ENCODE measurements at regions not wholly inside any gene's neighbourhood (a gene's known extent, or its start where the extent isn't known, plus 50 kb on each side); places are given as distances from the start of the nearest gene placed in this dataset.

GRCh38 chr21:39111931-39112550, 71.2 kb downstream of the PSMG1 start:
- Mint-ChIP-seq H3K27ac (no peak overlapping the region), H3K4me3 (no peak overlapping the region), H3K4me1 (peaks cover 9 to 10% of the 10 kb centered on the region in 2 experiments), H3K36me3 (ENCODE audit: insufficient read depth in 1 of 3, low read depth in 3 of 3) (no peaks in the 10 kb centered on the region; a peak in 1 of 7 replicates), H3K9me3 (no peaks in the 10 kb centered on the region; a peak in 1 of 5 replicates), H3K27me3 (ENCODE audit: low read depth) (peaks cover 3% of the 10 kb centered on the region; the same call in 1 of the 2 replicates)
- no peak overlapping the region for H2BK12ac ChIP-seq (ENCODE audit: insufficient read length, low read depth, low read length)
- H2BK120ac ChIP-seq (ENCODE audit: low read depth, low read length, poor library complexity, severe bottlenecking): no peak overlapping the region
- H3K56ac ChIP-seq (ENCODE audit: insufficient read length, low read depth, low read length): no peak overlapping the region
- no peak for TF ChIP-seq CTCF (conservative IDR thresholded peaks at IDR 0.05)
- no peak for DNase-seq
- no peaks in the 10 kb centered on the region for H3K4me1 ChIP-seq (ENCODE audit: insufficient read depth, low read length)
- no peak overlapping the region for H4K5ac ChIP-seq (ENCODE audit: insufficient read length, low read depth, low read length)
- no peak overlapping the region for H3K27ac ChIP-seq (ENCODE audit: insufficient read length, low read depth, low read length)
- no peak overlapping the region for H4K8ac ChIP-seq (replicated peaks; ENCODE audit: insufficient read length, low read depth, low read length)
- no peak overlapping the region for H3T11ph ChIP-seq (ENCODE audit: low read length)
- H3K4me2 ChIP-seq (ENCODE audit: insufficient read depth, insufficient read length, low read length): no peak overlapping the region
- H3K9me3 ChIP-seq (ENCODE audit: control insufficient read depth, low read depth, low read length): no peaks in the 10 kb centered on the region
- H3K79me1 ChIP-seq (ENCODE audit: insufficient read depth, low read depth, low read length, poor library complexity, severe bottlenecking): no peaks in the 10 kb centered on the region
- no peak overlapping the region for H2BK20ac ChIP-seq (ENCODE audit: low read depth, low read length, poor library complexity, severe bottlenecking)
- H2BK5ac ChIP-seq (ENCODE audit: insufficient read length, low read length): no peak overlapping the region
- H3K18ac ChIP-seq (ENCODE audit: insufficient read length, low read depth, low read length): no peak overlapping the region
- H2BK15ac ChIP-seq (ENCODE audit: low read depth, low read length): no peak overlapping the region
- no peak overlapping the region for H3K23ac ChIP-seq (ENCODE audit: insufficient read length, low read depth, low read length)
- no CpG with 5 or more reads among the region's 6 CpGs for WGBS (ENCODE audit: extremely low coverage, insufficient read length, low lambda C conversion rate)
- no peak overlapping the region for H2AK5ac ChIP-seq (ENCODE audit: insufficient read length, low read length)
- H3K9ac ChIP-seq (ENCODE audit: extremely low read depth, insufficient read length, low read length): no peak overlapping the region
- no peak overlapping the region for H3K14ac ChIP-seq (ENCODE audit: insufficient read depth, low read length)
- no peaks in the 10 kb centered on the region for H3K79me2 ChIP-seq (ENCODE audit: insufficient read depth, low read length)
- no peaks in the 10 kb centered on the region for H3K23me2 ChIP-seq (ENCODE audit: insufficient read length, low read depth, low read length, poor library complexity, severe bottlenecking)
- no peaks in the 10 kb centered on the region for H4K20me1 ChIP-seq (ENCODE audit: control insufficient read depth, insufficient read depth, insufficient read length)
- H2AFZ ChIP-seq (ENCODE audit: low read length): no peak overlapping the region
- H3K4ac ChIP-seq (ENCODE audit: low read depth, low read length): no peak overlapping the region
- H3K27me3 ChIP-seq (ENCODE audit: insufficient read depth, low read length): no peaks in the 10 kb centered on the region
- no peak overlapping the region for H4K91ac ChIP-seq (ENCODE audit: insufficient read length, low read depth, low read length)
